Esophagus squamous epithelium (tissue), 5 donors: ENCODE measurements at regions not wholly inside any gene's neighbourhood (a gene's known extent, or its start where the extent isn't known, plus 50 kb on each side); places are given as distances from the start of the nearest gene placed in this dataset.

Experiments used
- DNase-seq: peaks from one replicate; lab custom pipeline; 2025; lab: John Stamatoyannopoulos, UW
- H3K27ac ChIP-seq, 4 donors: fragments of 200-600 bp; sonication (generic); one replicate each; pipeline ENCODE4 v1.5.1; 2016 to 2019; ENCODE audit warnings: mild to moderate bottlenecking in 1 of 4
- H3K27me3 ChIP-seq, 4 donors: fragments of 200-600 bp; sonication (generic); 1 replicate in 3 of 4; 2 replicates in 1 of 4; pipeline versions ENCODE4 v1.5.1 to v1.6.0; 2017 to 2021; ENCODE audit warnings: antibody characterized with exemption in 1 of 4
- H3K36me3 ChIP-seq, 3 donors: fragments of 200-600 bp; sonication (generic); one replicate each; pipeline ENCODE4 v1.5.1; 2016 to 2019
- H3K4me1 ChIP-seq, 3 donors: fragments of 200-600 bp; sonication (generic); one replicate each; pipeline ENCODE4 v1.5.1; 2017 to 2019
- H3K4me3 ChIP-seq, 4 donors: fragments of 200-600 bp; sonication (generic); 1 replicate in 3 of 4; 2 replicates in 1 of 4; pipeline ENCODE4 v1.5.1; 2016 to 2019; ENCODE audit warnings: mild to moderate bottlenecking in 2 of 4, moderate library complexity in 1 of 4
- H3K9me3 ChIP-seq, 3 donors: fragments of 200-600 bp; sonication (generic); one replicate each; pipeline ENCODE4 v1.5.1; 2016 to 2019
- POLR2A ChIP-seq, 4 donors: fragments of 450-650 bp; IDR thresholded peaks; one replicate each; pipeline ENCODE4 v1.6.1; 2017; ENCODE audit warnings: antibody characterized with exemption in 4 of 4, mild to moderate bottlenecking in 4 of 4, moderate library complexity in 3 of 4
- WGBS, 2 donors: methylation state at CpG; one replicate each; pipeline ENCODE4 v1.1.5; 2018; 5-methylcytosine and 5-hydroxymethylcytosine counted together
- intact Hi-C: fragments of 100-400 bp; cut with DNase I; formaldehyde crosslinking; loops from one replicate; pipeline ENCODE4 v1.15.0; 2022
- TF ChIP-seq, protein P1 (sequence below), 6 experiments: fragments of 450-650 bp in 4 of 6; fragments of 200-600 bp in 2 of 6; sonication (generic) in 2 of 6; IDR thresholded peaks; one replicate each; pipeline ENCODE4 v1.5.1; 2016 to 2019; ENCODE audit warnings: antibody characterized with exemption in 6 of 6, mild to moderate bottlenecking in 4 of 6, moderate library complexity in 4 of 6
- donor health status: DM: yes; HTN: yes; CAD: no.

DNA sequence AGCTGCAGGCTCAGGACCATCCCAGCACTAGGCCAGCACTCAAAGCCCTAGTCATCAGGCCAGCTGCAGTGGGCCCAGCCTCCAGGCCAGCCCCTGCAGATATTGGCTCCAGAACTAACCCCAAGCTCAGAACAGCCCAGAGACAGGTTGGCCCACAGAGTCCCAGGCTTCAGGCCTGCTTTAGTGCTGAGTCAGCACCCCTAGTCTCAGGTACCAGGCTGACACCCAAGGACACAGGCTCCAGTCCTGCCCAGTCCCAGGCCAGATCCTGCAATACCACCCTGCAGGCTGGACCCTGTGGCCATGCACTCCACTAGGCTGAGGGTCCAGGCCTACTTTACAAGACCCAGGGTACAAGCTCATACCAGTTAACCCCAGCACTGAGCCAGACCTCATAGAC lies 234.4 kb upstream of the GPRIN3 start:
- no peak overlapping the region for H3K4me3 ChIP-seq
- TF ChIP-seq, protein P1, sequence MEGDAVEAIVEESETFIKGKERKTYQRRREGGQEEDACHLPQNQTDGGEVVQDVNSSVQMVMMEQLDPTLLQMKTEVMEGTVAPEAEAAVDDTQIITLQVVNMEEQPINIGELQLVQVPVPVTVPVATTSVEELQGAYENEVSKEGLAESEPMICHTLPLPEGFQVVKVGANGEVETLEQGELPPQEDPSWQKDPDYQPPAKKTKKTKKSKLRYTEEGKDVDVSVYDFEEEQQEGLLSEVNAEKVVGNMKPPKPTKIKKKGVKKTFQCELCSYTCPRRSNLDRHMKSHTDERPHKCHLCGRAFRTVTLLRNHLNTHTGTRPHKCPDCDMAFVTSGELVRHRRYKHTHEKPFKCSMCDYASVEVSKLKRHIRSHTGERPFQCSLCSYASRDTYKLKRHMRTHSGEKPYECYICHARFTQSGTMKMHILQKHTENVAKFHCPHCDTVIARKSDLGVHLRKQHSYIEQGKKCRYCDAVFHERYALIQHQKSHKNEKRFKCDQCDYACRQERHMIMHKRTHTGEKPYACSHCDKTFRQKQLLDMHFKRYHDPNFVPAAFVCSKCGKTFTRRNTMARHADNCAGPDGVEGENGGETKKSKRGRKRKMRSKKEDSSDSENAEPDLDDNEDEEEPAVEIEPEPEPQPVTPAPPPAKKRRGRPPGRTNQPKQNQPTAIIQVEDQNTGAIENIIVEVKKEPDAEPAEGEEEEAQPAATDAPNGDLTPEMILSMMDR (IDR thresholded peaks at IDR 0.05): no peak
- TF ChIP-seq POLR2A (IDR thresholded peaks at IDR 0.05): no peak
- intact Hi-C loops: no loop called here
- H3K36me3 ChIP-seq: no peaks in the 10 kb centered on the region
- H3K9me3 ChIP-seq: no peaks in the 10 kb centered on the region
- no peak for DNase-seq
- no peaks in the 10 kb centered on the region for H3K4me1 ChIP-seq
- no peak overlapping the region for H3K27ac ChIP-seq
- no peaks in the 10 kb centered on the region for H3K27me3 ChIP-seq

DNA sequence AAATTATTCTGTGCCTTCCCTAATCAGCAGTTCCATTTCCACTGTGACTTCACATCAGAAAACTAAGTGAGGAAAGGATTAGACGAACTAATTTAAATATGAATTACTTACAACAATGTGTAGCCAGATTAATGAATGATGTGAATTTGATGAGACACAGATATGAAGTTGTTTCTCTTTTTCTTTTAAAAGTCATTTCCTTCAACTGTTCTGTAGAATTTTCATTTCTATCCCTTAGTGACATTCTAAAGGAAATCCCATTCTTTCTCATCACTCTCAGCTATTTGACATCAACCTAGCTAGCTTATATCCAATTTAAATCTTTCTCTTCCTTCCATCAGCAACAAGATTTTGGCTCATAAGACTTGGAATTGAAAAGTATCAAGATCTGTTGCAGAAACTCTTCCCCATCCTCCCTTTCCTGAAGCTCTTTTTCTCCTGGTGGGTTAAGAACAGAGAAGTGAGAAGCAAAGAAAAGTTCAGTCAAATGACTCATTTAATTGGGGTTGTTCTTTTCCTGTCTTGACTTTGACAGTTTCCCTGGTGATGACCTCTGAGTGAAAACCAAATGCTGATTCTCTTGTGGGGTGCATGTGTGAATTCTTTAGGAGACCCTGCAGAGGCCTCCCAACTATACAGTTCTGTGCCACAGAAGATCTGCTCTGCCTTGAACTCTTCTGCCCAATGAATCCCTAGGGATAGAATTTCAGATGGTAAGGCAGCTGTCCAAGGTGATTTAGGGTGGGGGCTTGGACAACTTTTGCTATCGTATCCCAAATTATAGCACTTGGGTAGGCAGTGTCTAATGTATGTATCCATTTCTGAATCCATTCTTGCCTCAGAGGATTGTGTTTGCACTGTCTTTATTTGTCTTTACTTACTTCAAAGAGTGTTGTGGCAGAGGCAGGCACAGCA lies 232.5 kb upstream of the GPRIN3 start:
- intact Hi-C loops: no loop called here
- no peaks in the 10 kb centered on the region for H3K4me1 ChIP-seq
- no peak for TF ChIP-seq POLR2A (IDR thresholded peaks at IDR 0.05)
- TF ChIP-seq, protein P1 (IDR thresholded peaks at IDR 0.05): no peak
- 71 to 79% methylated on average over 2 of the region's 2 CpGs for WGBS, 2 donors
- no peak for DNase-seq
- no peak overlapping the region for H3K4me3 ChIP-seq
- no peaks in the 10 kb centered on the region for H3K9me3 ChIP-seq
- no peak overlapping the region for H3K27ac ChIP-seq
- no peaks in the 10 kb centered on the region for H3K36me3 ChIP-seq
- no peaks in the 10 kb centered on the region for H3K27me3 ChIP-seq

DNA sequence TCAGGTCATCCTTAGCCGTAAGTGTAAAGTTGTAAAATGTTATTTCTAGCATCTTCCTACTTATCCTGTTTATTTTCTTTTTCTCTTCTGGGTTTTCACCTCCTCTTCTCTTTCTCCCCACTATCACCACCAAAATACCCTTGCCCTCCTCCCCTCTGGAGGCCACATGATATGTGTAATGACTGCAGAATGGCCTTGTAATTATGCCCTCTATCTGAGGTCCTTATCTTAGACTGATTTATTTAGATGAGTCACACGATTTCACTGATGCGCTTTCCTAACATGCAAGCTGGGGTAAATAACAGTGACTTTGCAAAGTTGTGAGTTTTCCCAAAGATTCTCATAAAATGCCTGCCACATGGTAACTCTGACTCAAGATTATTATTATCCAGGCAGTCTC lies 231.8 kb upstream of the GPRIN3 start:
- intact Hi-C loops: no loop called here
- H3K36me3 ChIP-seq: no peaks in the 10 kb centered on the region
- WGBS, 2 donors: 63 to 66% methylated on average over 3 of the region's 3 CpGs
- no peaks in the 10 kb centered on the region for H3K9me3 ChIP-seq
- no peak for TF ChIP-seq POLR2A (IDR thresholded peaks at IDR 0.05)
- TF ChIP-seq, protein P1 (IDR thresholded peaks at IDR 0.05): no peak
- H3K27me3 ChIP-seq: no peaks in the 10 kb centered on the region
- DNase-seq: no peak
- H3K4me3 ChIP-seq: no peak overlapping the region
- peak overlapping the region in 1 of 4 donors; percentile 16 for H3K27ac ChIP-seq
- H3K4me1 ChIP-seq: no peaks in the 10 kb centered on the region

DNA sequence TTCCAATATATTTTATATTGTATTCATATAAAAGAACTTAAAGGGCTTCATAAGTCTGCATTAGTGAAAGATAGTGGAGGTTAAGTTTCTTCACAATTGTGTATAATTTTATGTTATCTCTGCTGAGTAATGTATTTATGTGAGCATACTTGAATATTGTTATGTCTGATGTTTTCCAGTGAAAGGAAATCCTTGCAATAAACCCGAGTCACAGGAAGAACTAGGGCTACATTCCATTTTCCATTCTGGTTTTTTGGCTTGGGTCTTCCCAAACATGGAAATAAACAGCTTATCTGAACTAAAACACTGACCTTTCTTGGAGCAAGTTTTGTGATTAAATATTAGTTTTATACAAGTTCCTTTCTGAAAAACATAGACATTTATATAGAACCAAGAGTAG lies 231.3 kb upstream of the GPRIN3 start:
- 42 to 46% methylated on average over 1 of the region's 1 CpG for WGBS, 2 donors
- peak overlapping the region in 1 of 4 donors; percentile 16 for H3K27ac ChIP-seq
- no peaks in the 10 kb centered on the region for H3K27me3 ChIP-seq
- H3K4me1 ChIP-seq: no peaks in the 10 kb centered on the region
- no peak overlapping the region for H3K4me3 ChIP-seq
- no peaks in the 10 kb centered on the region for H3K9me3 ChIP-seq
- TF ChIP-seq, protein P1 (IDR thresholded peaks at IDR 0.05): no peak
- TF ChIP-seq POLR2A (IDR thresholded peaks at IDR 0.05): no peak
- H3K36me3 ChIP-seq: no peaks in the 10 kb centered on the region
- intact Hi-C loops: no loop called here
- DNase-seq: no peak

DNA sequence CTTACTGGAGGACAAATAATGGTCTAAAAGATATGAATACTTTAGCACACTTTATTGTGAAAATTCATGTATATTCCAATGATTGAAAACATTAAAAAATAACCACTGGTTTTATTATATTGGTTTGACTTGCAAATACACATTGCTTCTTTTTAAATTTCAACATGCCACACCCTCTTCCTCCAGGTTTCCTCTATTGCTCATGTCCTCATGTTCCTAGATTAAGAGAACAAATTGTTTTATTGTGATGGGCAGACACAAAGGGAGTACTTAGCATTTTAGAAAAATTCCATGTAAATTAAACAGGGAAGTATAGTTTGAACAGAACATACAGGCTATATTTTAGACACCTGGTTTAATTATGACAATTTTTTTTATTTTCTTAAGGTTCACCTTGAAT lies 230.6 kb upstream of the GPRIN3 start:
- Histone ChIP-seq H3K27ac (no peak overlapping the region), H3K9me3 (no peaks in the 10 kb centered on the region), H3K36me3 (no peaks in the 10 kb centered on the region), H3K27me3 (no peaks in the 10 kb centered on the region), H3K4me1 (no peaks in the 10 kb centered on the region), H3K4me3 (no peak overlapping the region)
- no peak for DNase-seq
- intact Hi-C loops: no loop called here
- TF ChIP-seq POLR2A (IDR thresholded peaks at IDR 0.05): no peak
- TF ChIP-seq, protein P1 (IDR thresholded peaks at IDR 0.05): no peak
